WI38 (cell line): ENCODE measurements at regions not wholly inside any gene's neighbourhood (a gene's known extent, or its start where the extent isn't known, plus 50 kb on each side); places are given as distances from the start of the nearest gene placed in this dataset.

ENCODE experiments used
- H3K4me3 ChIP-seq: 2 replicates; pipeline ENCODE4 v1.5.1; 2011; ENCODE audit warnings: low read depth, mild to moderate bottlenecking, control low read depth, low read length
- CTCF ChIP-seq: IDR thresholded peaks from 2 replicates; pipeline ENCODE4 v1.5.1; 2012; ENCODE audit warnings: low read depth, mild to moderate bottlenecking, control low read depth, low read length

GRCh38 chr2:64718250-64718885 lies 64.7 kb upstream of the SERTAD2 start:
- no peak for TF ChIP-seq CTCF
- no peak overlapping the region for H3K4me3 ChIP-seq

- no peak overlapping the region for H3K4me3 ChIP-seq
- TF ChIP-seq CTCF, result no peak
Measured at GRCh38 chr2:64720535-64721319, 67.0 kb upstream of the SERTAD2 start.

- TF ChIP-seq CTCF, result no peak
- H3K4me3 ChIP-seq, result no peak overlapping the region
Measured at GRCh38 chr2:64721320-64721623, 67.6 kb upstream of the SERTAD2 start.

- TF ChIP-seq CTCF, result no peak
Measured at GRCh38 chr2:64722291-64723044, 68.8 kb upstream of the SERTAD2 start.

GRCh38 chr2:64727013-64727767 lies 73.5 kb upstream of the SERTAD2 start:
- H3K4me3 ChIP-seq, result no peak overlapping the region
- TF ChIP-seq CTCF, result no peak

More at GRCh38 chr2:64722291-64723044, 68.8 kb upstream of the SERTAD2 start:
- H3K4me3 ChIP-seq, result no peak overlapping the region

- H3K4me3 ChIP-seq, result no peak overlapping the region
Measured at GRCh38 chr2:64727843-64728463, 74.2 kb upstream of the SERTAD2 start.

More at GRCh38 chr2:64727843-64728463, 74.2 kb upstream of the SERTAD2 start:
- TF ChIP-seq CTCF, result no peak
